ENCODE measurements at regions not wholly inside any gene's neighbourhood (a gene's known extent, or its start where the extent isn't known, plus 50 kb on each side); places are given as distances from the start of the nearest gene placed in this dataset.

GRCh38 chr3:44179246-44179645 lies 62.4 kb upstream of the TOPAZ1 start:
- Histone ChIP-seq H3K27me3 (ENCODE audit: insufficient read depth) (no peaks in the 10 kb centered on the region), H3K27ac (ENCODE audit: low read depth) (no peak overlapping the region), H3K36me3 (ENCODE audit: insufficient read depth) (no peaks in the 10 kb centered on the region), H3K79me2 (replicated peaks; ENCODE audit: insufficient read depth) (no peaks in the 10 kb centered on the region), H3K4me2 (no peak overlapping the region), H3K9me2 (ENCODE audit: insufficient read depth) (no peaks in the 10 kb centered on the region), H3K4me3 (no peak overlapping the region), H2AFZ (no peak overlapping the region), H3K4me1 (ENCODE audit: insufficient read depth) (no peaks in the 10 kb centered on the region), H3F3A (replicated peaks; ENCODE audit: low read depth) (no peaks in the 10 kb centered on the region), H4K20me1 (replicated peaks; ENCODE audit: insufficient read depth) (no peaks in the 10 kb centered on the region)
- Mint-ChIP-seq H3K9me3 (no peaks in the 10 kb centered on the region), H3K27me3 (ENCODE audit: insufficient read depth, low read depth, poor library complexity) (no peaks in the 10 kb centered on the region), H3K4me1 (peaks cover 4% of the 10 kb centered on the region), H3K27ac (no peak overlapping the region), H3K4me3 (no peak overlapping the region), H3K36me3 (ENCODE audit: low read depth) (no peaks in the 10 kb centered on the region)
- no peak for DNase-seq (ENCODE audit: low spot score)
- ATAC-seq: no peak
- TF ChIP-seq CTCF (conservative IDR thresholded peaks at IDR 0.05; ENCODE audit: low read depth in 2 of 2): no peak
- no peak for TF ChIP-seq REST (IDR thresholded peaks at IDR 0.05; ENCODE audit: unreplicated experiment)

GRCh38 chr3:44184319-44184953 lies 57.2 kb upstream of the TOPAZ1 start:
- H4K20me1 ChIP-seq (replicated peaks; ENCODE audit: insufficient read depth): no peaks in the 10 kb centered on the region
- H3K9me3 Mint-ChIP-seq: no peaks in the 10 kb centered on the region
- no peaks in the 10 kb centered on the region for H3K9me2 ChIP-seq (ENCODE audit: insufficient read depth)
- H3K36me3 ChIP-seq (ENCODE audit: insufficient read depth): no peaks in the 10 kb centered on the region
- no peak overlapping the region; the same call in 2 of the 3 replicates for H3K4me3 Mint-ChIP-seq
- ATAC-seq (peak; percentile 62), DNase-seq (ENCODE audit: low spot score) (peak; percentile 18)
- TF ChIP-seq ETS1 (IDR thresholded peaks at IDR 0.05) (no peak), CTCF (conservative IDR thresholded peaks at IDR 0.05; ENCODE audit: low read depth in 2 of 2) (peak; percentile 14 to 23; a peak in 2 of 4 replicates), ZNF331 (CRISPR knock-in tag; IDR thresholded peaks at IDR 0.05; ENCODE audit: low read depth) (no peak), EZH2 (IDR thresholded peaks at IDR 0.05; ENCODE audit: low read depth, unreplicated experiment) (no peak)
- H3K27ac Mint-ChIP-seq: no peak overlapping the region
- H2AFZ ChIP-seq: peak overlapping the region; percentile 74
- peaks cover 14% of the 10 kb centered on the region for H3K4me1 Mint-ChIP-seq
- no peak overlapping the region for H3K4me3 ChIP-seq
- no peaks in the 10 kb centered on the region for H3K27me3 ChIP-seq (ENCODE audit: insufficient read depth)
- H3F3A ChIP-seq (replicated peaks; ENCODE audit: low read depth): no peaks in the 10 kb centered on the region
- H3K27ac ChIP-seq (ENCODE audit: low read depth): no peak overlapping the region
- H3K27me3 Mint-ChIP-seq (ENCODE audit: insufficient read depth, low read depth, poor library complexity): no peaks in the 10 kb centered on the region
- no peaks in the 10 kb centered on the region for H3K36me3 Mint-ChIP-seq (ENCODE audit: low read depth)
- H3K4me2 ChIP-seq: no peak overlapping the region
- no peaks in the 10 kb centered on the region for H3K4me1 ChIP-seq (ENCODE audit: insufficient read depth)
- no peaks in the 10 kb centered on the region for H3K79me2 ChIP-seq (replicated peaks; ENCODE audit: insufficient read depth)
